EH (cell line): ENCODE measurements at regions not wholly inside any gene's neighbourhood (a gene's known extent, or its start where the extent isn't known, plus 50 kb on each side); places are given as distances from the start of the nearest gene placed in this dataset.

ENCODE experiments used
- DNase-seq: peaks from one replicate; pipeline ENCODE4 v3.0.0-alpha.2; 2015; ENCODE audit warnings: low read depth

GRCh38 chr5:103375863-103376591, 117.5 kb downstream of the MACIR start:
- DNase-seq = no peak

GRCh38 chr5:103375350-103375749, 116.8 kb downstream of the MACIR start:
- DNase-seq = peak; percentile 74

GRCh38 chr5:103374473-103374963, 116.0 kb downstream of the MACIR start:
- DNase-seq = no peak

DNA sequence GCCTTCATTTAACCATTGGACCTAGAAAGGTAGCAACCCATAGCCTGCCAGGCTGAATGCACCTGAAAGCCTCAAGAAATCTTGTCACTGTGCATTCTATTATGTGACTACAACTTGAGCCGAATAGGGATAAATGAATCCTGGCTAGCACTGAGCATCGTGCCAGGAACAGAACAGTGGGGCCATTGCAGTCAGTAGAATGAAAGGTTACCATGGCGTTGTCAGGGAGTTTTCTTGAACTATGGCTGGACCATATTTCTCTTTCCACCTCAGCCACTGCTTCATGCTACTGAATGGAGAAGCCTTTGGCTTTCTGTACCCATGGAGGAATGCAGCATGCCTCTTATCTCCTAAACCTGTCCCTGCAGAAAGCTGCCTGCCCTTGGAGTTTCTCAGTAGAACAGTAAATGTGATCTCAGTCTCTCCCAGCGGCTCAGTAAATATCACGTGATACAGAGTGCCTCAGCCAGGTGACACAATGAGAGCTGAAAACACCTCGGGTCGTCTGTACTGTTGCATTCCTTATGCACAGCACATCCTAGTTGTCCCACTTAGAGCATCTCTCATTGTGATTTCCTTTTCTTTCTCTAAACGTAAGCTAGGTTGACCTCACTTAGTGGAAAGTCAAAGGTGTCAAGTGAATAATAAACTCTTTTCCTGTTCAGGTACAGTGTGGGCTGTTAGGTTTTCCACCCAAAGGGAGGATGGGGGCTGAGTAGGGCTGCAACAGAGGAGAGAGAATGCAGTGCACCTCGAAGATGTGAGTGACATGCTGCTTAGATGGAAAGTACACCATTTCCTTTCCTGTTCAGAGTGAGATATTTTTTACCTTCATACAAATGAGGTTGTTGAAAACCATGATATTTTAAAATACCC, 115.3 kb downstream of the MACIR start:
- DNase-seq = no peak

GRCh38 chr5:103371046-103371607, 112.6 kb downstream of the MACIR start:
- peak; percentile 31 for DNase-seq

- no peak for DNase-seq
These were observed 110.9 kb downstream of the MACIR start for GRCh38 chr5:103369125-103370120.

DNA sequence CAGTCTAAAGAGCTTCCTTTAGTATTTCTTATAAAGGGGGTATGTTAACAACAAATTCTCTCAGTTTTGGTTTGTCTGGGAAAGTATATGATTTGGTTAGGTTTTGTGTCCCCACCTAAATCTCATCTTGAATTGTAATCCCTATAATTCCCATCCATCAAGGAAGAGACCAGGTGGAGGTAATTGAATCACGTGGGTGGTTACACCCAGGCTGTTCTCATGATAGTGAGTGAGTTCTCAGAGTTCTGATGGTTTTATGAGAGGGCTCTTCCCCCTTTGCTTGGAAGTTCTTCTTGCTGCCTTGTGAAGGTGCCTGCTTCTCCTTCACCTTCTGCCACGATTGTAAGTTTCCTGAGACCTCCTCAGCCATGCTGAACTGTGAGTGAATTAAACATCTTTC, 109.1 kb downstream of the MACIR start:
- DNase-seq = no peak

- no peak for DNase-seq
These were observed 108.5 kb downstream of the MACIR start for GRCh38 chr5:103366918-103367549.

GRCh38 chr5:103364074-103364473, 105.5 kb downstream of the MACIR start:
- peak; percentile 24 for DNase-seq

DNA sequence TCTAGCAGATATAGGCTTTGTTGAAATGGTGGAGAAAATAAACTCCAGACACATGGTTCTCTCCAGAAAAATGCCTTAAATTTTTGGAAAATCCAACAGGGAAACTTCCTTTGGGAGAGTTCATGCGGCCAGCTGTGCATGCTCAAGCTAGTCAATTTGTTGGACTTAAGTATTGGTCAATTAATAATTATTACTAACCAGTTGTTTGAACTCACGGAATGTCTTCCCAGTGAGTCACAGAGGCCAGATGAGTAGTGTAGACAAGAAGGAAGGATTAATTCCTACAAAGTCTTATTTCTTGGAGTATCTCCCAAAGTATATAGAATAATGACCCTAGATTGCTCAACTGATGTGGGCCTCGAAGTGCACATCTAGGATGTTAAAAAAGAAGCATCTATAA, 103.6 kb downstream of the MACIR start:
- peak; percentile 65 for DNase-seq

- no peak for DNase-seq
These were observed 101.9 kb downstream of the MACIR start for GRCh38 chr5:103360475-103360874.

- no peak for DNase-seq
These were observed 99.9 kb downstream of the MACIR start for GRCh38 chr5:103358305-103358995.

DNA sequence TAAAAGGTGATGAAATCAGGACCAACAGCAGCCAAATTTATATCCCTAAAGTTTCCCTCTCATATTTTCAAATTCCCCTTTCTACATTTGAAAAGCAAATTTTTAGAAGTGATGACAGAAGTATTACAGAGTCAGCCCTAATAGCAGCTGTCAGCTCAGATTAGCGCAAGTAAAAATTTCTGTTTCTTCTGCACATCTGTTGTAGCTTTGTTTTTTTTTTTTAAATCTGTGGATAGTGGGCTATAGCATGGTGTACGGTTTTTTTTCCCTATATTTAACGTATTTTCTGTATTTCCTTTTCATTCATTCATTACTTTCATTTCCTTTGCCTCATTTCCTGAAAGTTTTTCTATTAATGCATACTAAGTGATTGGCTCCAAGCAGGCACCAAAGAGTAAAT, 99.1 kb downstream of the MACIR start:
- DNase-seq = no peak

DNA sequence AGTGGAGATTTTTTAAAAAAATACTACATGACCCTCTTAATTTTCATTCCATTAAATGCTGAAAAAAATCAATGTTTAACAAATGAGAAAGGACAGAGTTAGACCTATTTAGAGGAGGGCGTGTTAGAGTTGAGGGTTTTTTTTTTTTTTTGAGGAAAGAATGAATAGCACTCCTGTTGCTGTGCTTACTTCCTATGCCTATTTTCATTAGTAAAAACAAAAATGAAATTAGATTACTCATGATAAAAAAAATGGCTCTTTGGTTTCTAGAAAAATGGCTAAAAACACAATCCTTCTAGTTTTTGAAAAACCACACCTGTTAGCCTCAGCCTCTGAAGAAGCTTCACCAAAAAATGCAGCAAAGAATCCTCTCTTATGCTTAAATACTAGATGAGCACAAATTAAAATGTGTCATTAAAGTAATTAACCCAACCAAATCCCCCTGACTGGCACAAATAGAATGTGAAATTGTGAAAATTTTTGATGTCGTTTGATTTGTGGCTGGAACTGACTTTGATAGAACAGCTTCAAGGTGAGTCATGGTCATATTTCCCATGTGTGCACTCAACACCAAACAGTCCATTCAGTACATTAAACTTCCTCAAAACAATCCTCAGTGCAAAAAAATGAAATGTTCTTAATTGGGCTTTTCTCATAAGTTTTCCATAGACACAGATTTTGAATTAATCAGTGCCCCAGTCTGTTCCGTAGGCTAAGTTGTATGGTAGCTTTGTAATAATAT, 98.0 kb downstream of the MACIR start:
- no peak for DNase-seq

GRCh38 chr5:103355579-103355978, 97.0 kb downstream of the MACIR start:
- no peak for DNase-seq

DNA sequence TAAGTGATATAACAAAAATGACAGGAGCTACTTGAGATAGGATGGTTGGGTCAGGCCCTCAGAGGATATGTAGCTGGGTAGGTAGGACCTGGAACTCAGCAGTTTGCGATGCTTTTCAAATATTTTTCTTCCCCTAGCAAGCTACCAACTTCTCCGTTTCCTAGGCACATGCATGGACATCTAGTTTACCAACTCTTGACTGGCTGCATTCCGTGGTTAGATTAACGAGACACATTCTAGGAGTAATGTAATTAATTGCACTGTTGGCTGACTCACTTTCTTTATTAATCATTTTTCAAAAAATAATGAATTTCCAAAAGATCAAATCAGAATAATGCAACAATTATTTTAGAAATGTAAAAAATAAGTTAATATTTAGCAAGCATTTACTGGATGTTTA, 95.9 kb downstream of the MACIR start:
- no peak for DNase-seq

- DNase-seq = no peak
These were observed 95.0 kb downstream of the MACIR start for GRCh38 chr5:103353581-103353980.

GRCh38 chr5:103347716-103348423, 89.3 kb downstream of the MACIR start:
- peak; percentile 33 for DNase-seq

DNA sequence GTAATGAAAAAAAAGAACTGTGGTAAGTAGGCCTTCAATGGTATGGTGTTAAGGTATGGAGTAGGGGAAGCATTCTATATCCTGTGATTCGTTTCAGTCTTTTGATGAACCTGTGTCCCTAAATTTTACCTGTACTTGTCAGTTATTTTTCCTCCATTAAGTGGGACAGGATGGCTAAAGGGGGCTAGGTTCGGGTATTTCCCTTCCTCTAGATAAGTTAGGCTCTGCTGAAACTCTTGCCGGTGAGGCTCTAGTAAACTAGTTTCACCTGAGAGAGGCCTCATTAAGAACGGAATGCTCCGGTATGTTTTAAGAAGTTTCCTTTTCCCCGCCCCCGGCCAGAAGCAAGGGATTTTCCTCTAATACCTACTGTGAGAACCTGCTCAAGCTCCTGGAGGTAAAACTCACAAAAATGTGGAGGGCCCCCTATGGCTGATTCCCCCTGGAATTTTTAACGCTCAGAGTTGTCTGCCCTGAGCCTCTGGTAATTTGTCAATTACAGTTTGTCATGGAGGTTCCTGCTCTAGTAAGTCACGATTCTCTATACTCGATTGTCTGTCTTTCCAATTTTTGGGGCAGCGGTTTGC, 87.7 kb downstream of the MACIR start:
- DNase-seq = no peak
